ENCODE measurements at regions not wholly inside any gene's neighbourhood (a gene's known extent, or its start where the extent isn't known, plus 50 kb on each side); places are given as distances from the start of the nearest gene placed in this dataset.

DNA sequence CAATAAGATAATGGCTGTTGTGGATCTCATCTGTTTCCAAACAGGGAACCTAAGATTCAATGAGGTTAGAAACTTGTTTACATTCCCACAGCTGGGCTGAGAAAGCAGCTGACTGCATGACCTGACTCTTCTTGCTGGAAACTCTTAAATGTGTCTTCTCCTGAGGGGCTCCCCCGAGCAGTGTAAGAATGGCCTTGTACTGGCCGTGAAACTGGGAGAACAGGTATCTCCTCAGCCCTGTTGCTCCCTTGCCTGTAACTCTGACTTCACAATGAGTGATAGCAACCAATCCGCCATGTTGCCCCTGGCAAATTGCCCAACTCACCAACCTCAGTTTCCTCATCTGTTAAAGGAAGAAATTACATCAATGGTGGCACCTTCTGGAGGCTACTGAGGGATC, 59.1 kb upstream of the CCL2 start:
- peaks cover 2% of the 10 kb centered on the region for H3K9me3 Mint-ChIP-seq (ENCODE audit: unreplicated experiment)
- DNase-seq, result no peak
- TF ChIP-seq CTCF (IDR thresholded peaks at IDR 0.05; ENCODE audit: partially characterized antibody, unreplicated experiment), result no peak
- no peaks in the 10 kb centered on the region for H3K36me3 Mint-ChIP-seq (ENCODE audit: unreplicated experiment)
- H3K4me3 Mint-ChIP-seq (ENCODE audit: unreplicated experiment), result no peak overlapping the region
- H3K4me1 Mint-ChIP-seq (ENCODE audit: low read depth, unreplicated experiment), result no peaks in the 10 kb centered on the region
- no peaks in the 10 kb centered on the region for H3K27me3 Mint-ChIP-seq (ENCODE audit: unreplicated experiment)
- no peak overlapping the region for H3K27ac Mint-ChIP-seq (ENCODE audit: unreplicated experiment)

- no peak overlapping the region for H3K27ac Mint-ChIP-seq (ENCODE audit: unreplicated experiment)
- H3K9me3 Mint-ChIP-seq (ENCODE audit: unreplicated experiment), result peaks cover 2% of the 10 kb centered on the region
- no peak for TF ChIP-seq CTCF (IDR thresholded peaks at IDR 0.05; ENCODE audit: partially characterized antibody, unreplicated experiment)
- H3K27me3 Mint-ChIP-seq (ENCODE audit: unreplicated experiment), result no peaks in the 10 kb centered on the region
- H3K4me3 Mint-ChIP-seq (ENCODE audit: unreplicated experiment), result no peak overlapping the region
- no peak for DNase-seq
- no peaks in the 10 kb centered on the region for H3K4me1 Mint-ChIP-seq (ENCODE audit: low read depth, unreplicated experiment)
- H3K36me3 Mint-ChIP-seq (ENCODE audit: unreplicated experiment), result peaks cover 6% of the 10 kb centered on the region
Measured at GRCh38 chr17:34198519-34198918, 56.6 kb upstream of the CCL2 start.

DNA sequence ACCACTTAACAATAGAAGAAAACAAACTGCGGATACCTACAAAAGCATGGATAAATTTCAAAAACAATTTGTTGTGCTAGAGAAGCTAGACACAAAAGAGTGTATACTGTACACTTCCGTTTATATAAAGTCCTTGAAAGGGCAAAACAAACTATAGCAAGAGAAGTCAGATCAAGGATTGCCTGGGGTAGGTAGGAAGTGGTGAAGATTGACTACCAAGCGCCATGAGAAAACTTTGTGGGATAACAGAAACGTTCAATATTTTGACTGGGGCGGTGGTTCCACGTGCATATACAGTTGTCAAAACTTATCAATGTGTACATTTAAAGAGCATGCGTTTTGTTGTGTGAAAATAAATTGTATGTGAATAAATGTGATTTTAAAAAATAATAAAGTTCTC, 55.6 kb upstream of the CCL2 start:
- TF ChIP-seq CTCF (IDR thresholded peaks at IDR 0.05; ENCODE audit: partially characterized antibody, unreplicated experiment), result no peak
- Mint-ChIP-seq H3K4me1 (ENCODE audit: low read depth, unreplicated experiment) (no peaks in the 10 kb centered on the region), H3K27ac (ENCODE audit: unreplicated experiment) (no peak overlapping the region), H3K4me3 (ENCODE audit: unreplicated experiment) (no peak overlapping the region), H3K27me3 (ENCODE audit: unreplicated experiment) (no peaks in the 10 kb centered on the region), H3K36me3 (ENCODE audit: unreplicated experiment) (peaks cover 6% of the 10 kb centered on the region), H3K9me3 (ENCODE audit: unreplicated experiment) (peaks cover 2% of the 10 kb centered on the region)
- no peak for DNase-seq

- Mint-ChIP-seq H3K27me3 (ENCODE audit: unreplicated experiment) (no peaks in the 10 kb centered on the region), H3K9me3 (ENCODE audit: unreplicated experiment) (peaks cover 2% of the 10 kb centered on the region), H3K36me3 (ENCODE audit: unreplicated experiment) (peaks cover 6% of the 10 kb centered on the region), H3K4me1 (ENCODE audit: low read depth, unreplicated experiment) (no peaks in the 10 kb centered on the region), H3K4me3 (ENCODE audit: unreplicated experiment) (no peak overlapping the region), H3K27ac (ENCODE audit: unreplicated experiment) (no peak overlapping the region)
- peak; percentile 68 for DNase-seq
- TF ChIP-seq CTCF (IDR thresholded peaks at IDR 0.05; ENCODE audit: partially characterized antibody, unreplicated experiment), result peak; percentile 99
Measured at GRCh38 chr17:34199932-34200534, 55.1 kb upstream of the CCL2 start.

GRCh38 chr17:34201225-34201624, 53.9 kb upstream of the CCL2 start:
- H3K4me1 Mint-ChIP-seq (ENCODE audit: low read depth, unreplicated experiment), result no peaks in the 10 kb centered on the region
- no peak for DNase-seq
- TF ChIP-seq CTCF (IDR thresholded peaks at IDR 0.05; ENCODE audit: partially characterized antibody, unreplicated experiment), result no peak
- H3K4me3 Mint-ChIP-seq (ENCODE audit: unreplicated experiment), result no peak overlapping the region
- peaks cover 6% of the 10 kb centered on the region for H3K27me3 Mint-ChIP-seq (ENCODE audit: unreplicated experiment)
- peaks cover 2% of the 10 kb centered on the region for H3K9me3 Mint-ChIP-seq (ENCODE audit: unreplicated experiment)
- H3K36me3 Mint-ChIP-seq (ENCODE audit: unreplicated experiment), result peaks cover 6% of the 10 kb centered on the region
- H3K27ac Mint-ChIP-seq (ENCODE audit: unreplicated experiment), result no peak overlapping the region

Data from glutamatergic neuron (in vitro differentiated cells).